Mesenchymal stem cell (in vitro differentiated cells and primary cell): ENCODE measurements at regions not wholly inside any gene's neighbourhood (a gene's known extent, or its start where the extent isn't known, plus 50 kb on each side); places are given as distances from the start of the nearest gene placed in this dataset.

ENCODE experiments used
- DNase-seq: peaks from one replicate; pipeline ENCODE4 v3.0.0-alpha.2; 2013
- H2AFZ ChIP-seq: one replicate; pipeline ENCODE4 v1.6.1; 2013; ENCODE audit warnings: low read depth, mild to moderate bottlenecking, control low read depth, inconsistent platforms, low read length, moderate library complexity
- H2AK5ac ChIP-seq: 2 replicates; pipeline ENCODE4 v1.6.1; 2013; ENCODE audit warnings: low read length, moderate library complexity, mild to moderate bottlenecking, inconsistent platforms; ENCODE audit not compliant: severe bottlenecking
- H2BK120ac ChIP-seq: one replicate; pipeline ENCODE4 v1.6.1; 2013; ENCODE audit warnings: low read depth, mild to moderate bottlenecking, inconsistent platforms, low read length, moderate library complexity
- H2BK12ac ChIP-seq, 2 experiments: one replicate each; pipeline ENCODE4 v1.6.1; 2013; ENCODE audit warnings: inconsistent platforms in 2 of 2, low read length in 2 of 2, mild to moderate bottlenecking in 2 of 2, moderate library complexity in 2 of 2, control low read depth in 1 of 2
- H2BK15ac ChIP-seq: one replicate; pipeline ENCODE4 v1.6.1; 2013; ENCODE audit warnings: mild to moderate bottlenecking, low read depth, inconsistent platforms; ENCODE audit not compliant: poor library complexity, severe bottlenecking
- H2BK5ac ChIP-seq: 2 replicates; pipeline ENCODE4 v1.6.1; 2013; ENCODE audit warnings: low read depth, mild to moderate bottlenecking, low read length, control low read depth, inconsistent platforms; ENCODE audit not compliant: poor library complexity, severe bottlenecking
- H3K14ac ChIP-seq, 2 experiments: one replicate each; pipeline ENCODE4 v1.6.1; 2013; ENCODE audit warnings: inconsistent platforms in 2 of 2, low read length in 2 of 2, control low read depth in 1 of 2, mild to moderate bottlenecking in 1 of 2, moderate library complexity in 1 of 2
- H3K18ac ChIP-seq, 2 experiments: one replicate each; pipeline ENCODE4 v1.6.1; 2013; ENCODE audit warnings: inconsistent platforms in 2 of 2, low read length in 2 of 2, control low read depth in 1 of 2, low read depth in 1 of 2, mild to moderate bottlenecking in 1 of 2
- H3K23ac ChIP-seq, 2 experiments: one replicate each; pipeline ENCODE4 v1.6.1; 2013; ENCODE audit warnings: inconsistent platforms in 2 of 2, low read length in 2 of 2, mild to moderate bottlenecking in 2 of 2, moderate library complexity in 2 of 2, control low read depth in 1 of 2
- H3K27ac ChIP-seq: 2 replicates; pipeline ENCODE4 v1.5.1; 2013; ENCODE audit warnings: mild to moderate bottlenecking, moderate library complexity, low read length, control low read depth, inconsistent platforms; ENCODE audit not compliant: poor library complexity, severe bottlenecking
- H3K27me3 ChIP-seq, 2 experiments: 2 replicates each; pipeline versions ENCODE4 v1.6.1 to v1.7.0; 2013; ENCODE audit warnings: low read length in 2 of 2, mild to moderate bottlenecking in 2 of 2, moderate library complexity in 2 of 2, control low read depth in 1 of 2, inconsistent platforms in 1 of 2; ENCODE audit not compliant: control insufficient read depth in 1 of 2, insufficient read depth in 1 of 2
- H3K36me3 ChIP-seq, 2 experiments: 2 replicates each; pipeline versions ENCODE4 v1.6.1 to v1.7.0; 2013; ENCODE audit warnings: low read length in 2 of 2, control low read depth in 1 of 2, inconsistent platforms in 1 of 2, low read depth in 1 of 2, mild to moderate bottlenecking in 1 of 2; ENCODE audit not compliant: insufficient read depth in 2 of 2, control insufficient read depth in 1 of 2
- H3K4ac ChIP-seq, 2 experiments: one replicate each; pipeline ENCODE4 v1.6.1; 2013; ENCODE audit warnings: inconsistent platforms in 2 of 2, low read length in 2 of 2, mild to moderate bottlenecking in 2 of 2, moderate library complexity in 2 of 2, control low read depth in 1 of 2, low read depth in 1 of 2
- H3K4me1 ChIP-seq: 2 replicates; pipeline ENCODE4 v1.6.1; 2013; ENCODE audit warnings: low read depth, low read length, control low read depth; ENCODE audit not compliant: control insufficient read depth, insufficient read depth
- H3K4me2 ChIP-seq: 2 replicates; pipeline ENCODE4 v1.6.1; 2013; ENCODE audit warnings: low read length, mild to moderate bottlenecking, inconsistent platforms; ENCODE audit not compliant: poor library complexity, severe bottlenecking
- H3K4me3 ChIP-seq, 2 experiments: 2 replicates each; pipeline versions ENCODE4 v1.5.1 to v1.7.0; 2013; ENCODE audit warnings: low read length in 2 of 2, mild to moderate bottlenecking in 2 of 2, control low read depth in 1 of 2, low read depth in 1 of 2; ENCODE audit not compliant: insufficient read depth in 1 of 2
- H3K79me1 ChIP-seq: replicated peaks from 2 replicates; pipeline ENCODE4 v1.6.1; 2013; ENCODE audit warnings: mild to moderate bottlenecking, control low read depth, low read length, inconsistent platforms; ENCODE audit not compliant: poor library complexity, severe bottlenecking
- H3K9ac ChIP-seq: 2 replicates; pipeline ENCODE4 v1.7.0; 2013; ENCODE audit warnings: mild to moderate bottlenecking, low read length, moderate library complexity
- H3K9me3 ChIP-seq: 2 replicates; pipeline ENCODE4 v1.7.0; 2013; ENCODE audit warnings: mild to moderate bottlenecking, low read length; ENCODE audit not compliant: control insufficient read depth
- H4K8ac ChIP-seq: one replicate; pipeline ENCODE4 v1.6.1; 2013; ENCODE audit warnings: inconsistent platforms, mild to moderate bottlenecking, low read length, moderate library complexity
- H4K91ac ChIP-seq: one replicate; pipeline ENCODE4 v1.6.1; 2013; ENCODE audit warnings: mild to moderate bottlenecking, low read length, inconsistent platforms
- WGBS: methylation state at CpG from one replicate; pipeline ENCODE4 v1.1.7; 2013; ENCODE audit warnings: mixed read lengths; 5-methylcytosine and 5-hydroxymethylcytosine counted together

DNA sequence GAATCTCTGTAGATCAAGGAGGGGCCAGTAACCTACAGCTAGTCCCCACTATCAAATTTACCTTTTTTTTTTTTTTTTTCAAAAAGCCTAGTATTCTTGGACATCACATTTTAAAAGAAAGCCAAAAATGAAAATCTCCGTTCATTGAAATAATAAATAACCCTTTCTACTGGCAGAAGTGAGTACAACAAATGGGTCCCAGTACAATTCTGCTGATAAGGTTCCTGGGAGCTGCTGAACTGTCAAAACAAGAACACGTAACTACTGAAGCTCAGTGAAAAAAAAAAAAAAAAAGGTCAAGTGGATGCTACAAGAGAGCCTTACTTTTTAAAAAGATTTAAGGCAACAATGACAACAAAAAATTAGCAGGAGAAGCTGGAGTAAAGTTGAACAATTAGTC lies 464.9 kb downstream of the EPM2A start:
- no peak for DNase-seq
- no peaks in the 10 kb centered on the region for H3K79me1 ChIP-seq
- H3K27me3 ChIP-seq: no peaks in the 10 kb centered on the region
- no peak overlapping the region for H2AK5ac ChIP-seq
- H3K27ac ChIP-seq: no peak overlapping the region
- H3K23ac ChIP-seq: no peak overlapping the region
- no peak overlapping the region for H2AFZ ChIP-seq
- no peak overlapping the region for H3K18ac ChIP-seq
- H2BK5ac ChIP-seq: no peak overlapping the region
- no peak overlapping the region for H2BK12ac ChIP-seq
- H4K8ac ChIP-seq: no peak overlapping the region
- H3K4me3 ChIP-seq: no peak overlapping the region
- no peak overlapping the region for H3K4me2 ChIP-seq
- no CpG with 5 or more reads among the region's 2 CpGs for WGBS
- no peak overlapping the region for H2BK120ac ChIP-seq
- H3K9me3 ChIP-seq: no peaks in the 10 kb centered on the region
- no peak overlapping the region for H3K9ac ChIP-seq
- no peaks in the 10 kb centered on the region for H3K4me1 ChIP-seq
- no peak overlapping the region for H4K91ac ChIP-seq
- H2BK15ac ChIP-seq: no peak overlapping the region
- no peak overlapping the region for H3K4ac ChIP-seq
- H3K36me3 ChIP-seq: no peaks in the 10 kb centered on the region
- no peak overlapping the region for H3K14ac ChIP-seq

DNA sequence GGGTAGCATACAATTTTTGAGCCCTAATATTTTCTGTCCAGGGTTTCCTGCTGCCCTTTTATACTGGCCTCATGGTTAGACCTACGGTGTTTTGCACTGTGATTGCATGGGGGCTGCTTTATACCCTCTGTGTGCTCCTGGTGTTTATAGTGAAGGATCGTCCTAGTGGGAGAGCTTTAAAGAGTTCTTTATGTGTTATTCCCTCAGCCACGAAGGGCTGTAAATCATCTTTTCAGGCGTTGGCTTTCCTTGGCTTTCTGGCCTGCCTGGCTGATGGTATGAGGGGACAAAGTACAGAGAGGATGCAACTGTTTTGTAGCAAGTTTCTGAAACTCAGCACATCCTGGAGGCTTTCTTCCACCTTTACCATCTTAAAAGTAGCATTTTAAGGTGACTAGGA lies 464.3 kb downstream of the EPM2A start:
- no peak overlapping the region for H2BK5ac ChIP-seq
- no peak overlapping the region for H2AK5ac ChIP-seq
- H4K8ac ChIP-seq: no peak overlapping the region
- no peak overlapping the region for H3K27ac ChIP-seq
- no peak overlapping the region for H3K4me3 ChIP-seq
- H3K9me3 ChIP-seq: no peaks in the 10 kb centered on the region
- no peak overlapping the region for H3K4ac ChIP-seq
- no peaks in the 10 kb centered on the region for H3K36me3 ChIP-seq
- H2BK120ac ChIP-seq: no peak overlapping the region
- no peak overlapping the region for H2BK15ac ChIP-seq
- H3K4me1 ChIP-seq: no peaks in the 10 kb centered on the region
- H2AFZ ChIP-seq: no peak overlapping the region
- H3K23ac ChIP-seq: no peak overlapping the region
- H3K14ac ChIP-seq: no peak overlapping the region
- H3K4me2 ChIP-seq: no peak overlapping the region
- no peaks in the 10 kb centered on the region for H3K79me1 ChIP-seq
- no peak overlapping the region for H3K18ac ChIP-seq
- DNase-seq: no peak
- WGBS: 15% methylated on average over 4 of the region's 4 CpGs
- no peak overlapping the region for H3K9ac ChIP-seq
- H2BK12ac ChIP-seq: no peak overlapping the region
- H3K27me3 ChIP-seq: no peaks in the 10 kb centered on the region
- no peak overlapping the region for H4K91ac ChIP-seq

DNA sequence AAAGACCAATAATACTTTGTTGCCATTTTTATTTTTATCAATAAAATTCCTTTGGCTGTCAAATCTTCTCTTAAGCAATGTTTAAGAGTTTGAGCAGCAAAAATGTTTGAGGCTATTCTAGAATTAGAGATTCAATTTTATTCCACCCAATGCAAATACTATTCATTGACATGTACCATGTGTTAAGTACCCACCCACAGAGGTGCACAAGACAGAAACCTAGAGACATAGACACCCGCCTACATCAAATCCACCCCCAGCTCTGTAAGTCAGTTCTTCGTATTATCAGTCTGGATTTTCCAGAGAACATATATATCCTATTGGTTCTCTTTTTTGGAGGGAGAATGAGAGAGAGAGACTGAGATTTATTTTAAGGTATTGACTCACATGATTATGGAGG lies 463.7 kb downstream of the EPM2A start:
- H4K8ac ChIP-seq: no peak overlapping the region
- 100% methylated on average over 1 of the region's 2 CpGs for WGBS
- no peak overlapping the region for H4K91ac ChIP-seq
- H3K9me3 ChIP-seq: no peaks in the 10 kb centered on the region
- no peaks in the 10 kb centered on the region for H3K4me1 ChIP-seq
- H3K14ac ChIP-seq: no peak overlapping the region
- H2AK5ac ChIP-seq: no peak overlapping the region
- H3K27ac ChIP-seq: no peak overlapping the region
- H2BK15ac ChIP-seq: no peak overlapping the region
- no peak for DNase-seq
- H3K4me3 ChIP-seq: no peak overlapping the region
- H3K9ac ChIP-seq: no peak overlapping the region
- no peak overlapping the region for H2BK120ac ChIP-seq
- no peak overlapping the region for H2BK5ac ChIP-seq
- no peaks in the 10 kb centered on the region for H3K79me1 ChIP-seq
- H3K36me3 ChIP-seq: no peaks in the 10 kb centered on the region
- no peak overlapping the region for H3K4ac ChIP-seq
- no peak overlapping the region for H2AFZ ChIP-seq
- no peak overlapping the region for H3K23ac ChIP-seq
- H3K18ac ChIP-seq: no peak overlapping the region
- H2BK12ac ChIP-seq: no peak overlapping the region
- H3K4me2 ChIP-seq: no peak overlapping the region
- H3K27me3 ChIP-seq: no peaks in the 10 kb centered on the region

DNA sequence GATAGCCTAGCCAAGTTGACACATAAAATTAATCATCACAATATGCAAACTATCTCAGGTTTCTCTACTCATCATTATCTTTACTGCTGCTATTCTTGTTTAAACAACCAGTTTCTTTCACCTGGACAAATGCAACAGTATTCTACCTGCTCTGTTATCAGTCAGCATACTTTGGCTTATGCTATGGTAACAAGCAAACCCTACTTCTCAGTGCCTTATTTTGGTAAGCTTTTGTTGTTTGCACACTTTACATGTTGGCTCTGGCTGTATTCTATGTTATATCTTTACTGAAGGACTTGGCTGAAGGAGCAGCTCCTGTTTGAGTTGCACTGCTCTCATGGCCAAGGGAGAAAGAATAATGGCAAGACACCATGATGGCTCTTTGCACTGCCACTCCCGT lies 463.1 kb downstream of the EPM2A start:
- Histone ChIP-seq H3K4me1 (no peaks in the 10 kb centered on the region), H2BK15ac (no peak overlapping the region), H3K9me3 (no peaks in the 10 kb centered on the region), H4K8ac (no peak overlapping the region), H2BK12ac (no peak overlapping the region), H3K18ac (no peak overlapping the region), H3K36me3 (no peaks in the 10 kb centered on the region), H2BK120ac (no peak overlapping the region), H3K9ac (no peak overlapping the region), H3K27ac (no peak overlapping the region), H3K14ac (no peak overlapping the region), H3K4ac (no peak overlapping the region), H3K79me1 (no peaks in the 10 kb centered on the region), H2BK5ac (no peak overlapping the region), H3K4me3 (no peak overlapping the region), H3K23ac (no peak overlapping the region), H3K27me3 (no peaks in the 10 kb centered on the region), H2AK5ac (no peak overlapping the region), H2AFZ (no peak overlapping the region), H3K4me2 (no peak overlapping the region), H4K91ac (no peak overlapping the region)
- DNase-seq: no peak
- WGBS: 100% methylated on average over 1 of the region's 1 CpG
